HAP-1 (cell line): ENCODE measurements at regions not wholly inside any gene's neighbourhood (a gene's known extent, or its start where the extent isn't known, plus 50 kb on each side); places are given as distances from the start of the nearest gene placed in this dataset.

Experiments used
- DNase-seq, 2 experiments: peaks; one replicate each; pipeline ENCODE4 v3.0.0-alpha.2; 2016 to 2020; ENCODE audit warnings: low spot score in 2 of 2
- H3K27me3 ChIP-seq: fragments of 250-450 bp; sonication (Bioruptor Pico); 2 replicates; pipeline ENCODE4 v1.5.1; 2020; ENCODE audit warnings: low read depth, mild to moderate bottlenecking, moderate library complexity
- H3K36me3 ChIP-seq: fragments of 250-450 bp; sonication (Bioruptor Pico); replicated peaks from 2 replicates; pipeline ENCODE4 v1.5.1; 2020; ENCODE audit warnings: mild to moderate bottlenecking
- H3K4me1 ChIP-seq: fragments of 250-450 bp; sonication (Bioruptor Pico); 2 replicates; pipeline ENCODE4 v1.5.1; 2020; ENCODE audit warnings: mild to moderate bottlenecking
- H3K4me3 ChIP-seq: fragments of 250-450 bp; sonication (Bioruptor Pico); 2 replicates; pipeline ENCODE4 v1.5.1; 2020; ENCODE audit warnings: mild to moderate bottlenecking, moderate library complexity
- H3K9me3 ChIP-seq: fragments of 250-450 bp; sonication (Bioruptor Pico); 2 replicates; pipeline ENCODE4 v1.5.1; 2020; ENCODE audit warnings: mild to moderate bottlenecking, moderate library complexity
- in situ Hi-C: fragments of 300-500 bp; cut with MboI; formaldehyde crosslinking; loops from 3 replicates; pipeline ENCODE4 v1.14.3; 2020; ENCODE audit warnings: low sequenced_read_pairs, inconsistent platforms, mixed read lengths

DNA sequence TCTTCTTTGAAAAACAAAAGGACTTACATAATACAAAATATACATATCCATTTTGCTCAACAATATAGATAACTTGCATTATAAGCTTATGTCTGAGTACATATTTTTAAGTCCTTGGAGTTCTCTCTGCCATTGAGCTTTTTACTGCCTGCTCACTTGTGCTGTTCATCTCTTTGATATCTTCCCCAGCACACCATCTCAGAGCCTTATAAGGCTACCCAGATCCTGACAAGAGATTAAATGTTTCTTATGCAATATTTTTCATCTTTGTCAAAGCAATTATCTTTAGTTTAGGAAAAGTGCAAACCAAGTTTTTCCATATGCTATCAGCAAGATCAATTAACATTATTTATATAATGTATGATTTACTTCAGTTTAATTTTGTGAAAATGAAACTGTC is 60.7 kb upstream of the ITGA1 start:
- Histone ChIP-seq H3K4me1 (no peaks in the 10 kb centered on the region), H3K4me3 (no peak overlapping the region), H3K9me3 (no peaks in the 10 kb centered on the region), H3K27me3 (no peaks in the 10 kb centered on the region), H3K36me3 (no peaks in the 10 kb centered on the region)
- in situ Hi-C loops: no loop called here
- no peak for DNase-seq

DNA sequence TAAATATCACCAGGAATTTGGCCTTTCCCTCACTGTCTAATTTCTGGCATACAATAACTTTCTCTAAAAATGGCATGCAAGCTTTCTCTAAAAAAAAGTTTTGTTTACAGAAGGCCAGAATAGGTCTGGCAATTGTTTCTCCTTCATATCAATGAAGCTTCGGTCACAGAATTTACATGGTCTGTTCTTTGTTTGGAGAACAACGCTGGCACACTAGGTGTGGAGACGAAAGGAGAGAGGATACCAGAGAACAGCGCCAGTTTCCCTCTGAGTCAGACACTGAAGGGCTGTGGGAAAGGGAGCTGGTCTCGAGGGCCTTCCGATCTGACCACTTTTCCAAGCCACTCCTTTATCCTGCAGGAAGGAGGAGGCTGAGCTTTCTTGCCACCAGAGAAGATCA is 60.1 kb upstream of the ITGA1 start:
- no peaks in the 10 kb centered on the region for H3K4me1 ChIP-seq
- in situ Hi-C loops: no loop called here
- H3K36me3 ChIP-seq: no peaks in the 10 kb centered on the region
- H3K9me3 ChIP-seq: no peaks in the 10 kb centered on the region
- no peaks in the 10 kb centered on the region for H3K27me3 ChIP-seq
- no peak overlapping the region for H3K4me3 ChIP-seq
- no peak for DNase-seq

DNA sequence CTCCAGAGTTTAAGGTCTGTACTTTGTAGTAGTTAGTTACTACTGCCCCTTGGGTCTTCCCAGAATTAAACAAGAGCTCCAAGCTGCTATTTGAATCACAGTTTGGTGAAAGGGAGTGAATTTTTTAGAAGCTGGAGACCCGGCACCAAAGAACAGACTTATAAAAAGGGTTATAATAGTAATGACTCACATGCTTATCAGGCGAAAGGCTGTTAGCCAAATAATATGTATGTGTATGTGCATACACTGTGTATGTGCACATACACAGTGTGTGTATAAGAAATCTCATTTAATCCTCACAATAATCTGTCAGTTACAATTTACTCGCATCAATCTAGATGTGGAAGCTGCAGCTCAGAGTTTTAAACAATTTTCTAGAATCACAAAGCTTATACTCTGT is 59.5 kb upstream of the ITGA1 start:
- no peak for DNase-seq
- H3K27me3 ChIP-seq: no peaks in the 10 kb centered on the region
- no peaks in the 10 kb centered on the region for H3K9me3 ChIP-seq
- no peaks in the 10 kb centered on the region for H3K36me3 ChIP-seq
- H3K4me3 ChIP-seq: no peak overlapping the region
- in situ Hi-C loops: no loop called here
- H3K4me1 ChIP-seq: no peaks in the 10 kb centered on the region

- H3K4me1 ChIP-seq: no peaks in the 10 kb centered on the region
- in situ Hi-C loops: no loop called here
- DNase-seq: no peak
- no peaks in the 10 kb centered on the region for H3K9me3 ChIP-seq
- H3K4me3 ChIP-seq: no peak overlapping the region
- no peaks in the 10 kb centered on the region for H3K36me3 ChIP-seq
- H3K27me3 ChIP-seq: no peaks in the 10 kb centered on the region
Observed at GRCh38 chr5:52728686-52729085, 59.0 kb upstream of the ITGA1 start.

DNA sequence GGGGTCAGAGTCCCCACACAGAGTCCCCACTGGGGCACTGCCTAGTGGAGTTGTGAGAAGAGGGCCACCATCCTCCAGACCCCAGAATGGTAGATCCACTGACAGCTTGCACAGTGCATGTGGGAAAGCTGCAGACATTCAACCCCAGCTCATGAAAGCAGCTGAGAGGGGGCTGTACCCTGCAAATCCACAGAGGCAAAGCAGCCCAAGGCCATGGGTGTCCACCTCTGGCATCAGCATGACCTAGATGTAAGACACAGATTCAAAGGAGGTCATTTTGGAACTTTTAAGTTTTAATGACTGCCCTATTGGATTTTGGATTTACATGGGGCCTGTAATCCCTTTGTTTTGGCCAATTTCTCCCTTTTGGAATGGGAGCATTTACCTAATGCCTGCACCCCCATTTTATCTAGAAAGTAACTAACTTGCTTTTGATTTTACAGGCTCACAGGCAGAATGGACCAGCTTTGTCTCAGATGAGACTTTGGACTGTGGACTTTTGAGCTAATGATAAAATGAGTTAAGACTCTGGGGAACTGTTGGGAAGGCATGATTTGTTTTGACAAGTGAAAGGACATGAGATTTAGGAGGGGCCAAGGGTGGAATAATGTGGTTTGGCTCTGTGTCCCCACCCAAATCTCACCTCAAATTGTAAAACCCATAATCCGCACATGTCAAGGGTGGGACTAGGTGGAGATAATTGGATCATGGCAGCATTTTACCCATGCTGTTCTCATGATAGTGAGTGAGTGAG is 56.3 kb upstream of the ITGA1 start:
- in situ Hi-C loops: no loop called here
- no peak overlapping the region for H3K4me3 ChIP-seq
- H3K36me3 ChIP-seq: no peaks in the 10 kb centered on the region
- H3K4me1 ChIP-seq: no peaks in the 10 kb centered on the region
- H3K27me3 ChIP-seq: no peaks in the 10 kb centered on the region
- DNase-seq: no peak
- no peaks in the 10 kb centered on the region for H3K9me3 ChIP-seq

DNA sequence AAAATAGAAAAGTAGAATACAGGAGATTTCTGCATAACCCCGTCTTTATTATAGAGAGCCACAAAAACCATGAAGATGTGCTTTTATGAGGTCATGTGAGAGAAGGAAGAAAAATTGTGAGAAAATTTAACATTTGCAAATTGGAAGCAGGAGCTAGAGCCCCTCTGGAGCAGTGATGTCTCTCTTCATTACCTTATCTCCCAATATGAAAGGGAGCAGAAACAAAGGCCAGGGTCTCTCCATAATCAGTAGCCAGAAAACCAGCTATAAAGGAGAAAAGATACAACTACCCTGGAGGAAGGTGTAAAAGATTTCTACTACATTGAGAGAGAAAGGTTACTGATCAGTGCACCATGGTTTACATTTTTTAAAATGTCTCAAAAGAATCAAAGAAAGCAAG is 53.2 kb upstream of the ITGA1 start:
- in situ Hi-C loops: no loop called here
- Histone ChIP-seq H3K9me3 (no peaks in the 10 kb centered on the region), H3K36me3 (no peaks in the 10 kb centered on the region), H3K27me3 (no peaks in the 10 kb centered on the region), H3K4me3 (no peak overlapping the region), H3K4me1 (no peaks in the 10 kb centered on the region)
- no peak for DNase-seq

- no peaks in the 10 kb centered on the region for H3K4me1 ChIP-seq
- DNase-seq: no peak
- in situ Hi-C loops: no loop called here
Observed at GRCh38 chr5:52735139-52735538, 52.6 kb upstream of the ITGA1 start.

More at GRCh38 chr5:52735139-52735538, 52.6 kb upstream of the ITGA1 start:
- Histone ChIP-seq H3K4me3 (no peak overlapping the region), H3K27me3 (no peaks in the 10 kb centered on the region), H3K36me3 (no peaks in the 10 kb centered on the region), H3K9me3 (no peaks in the 10 kb centered on the region)
